HUES64 (cell line): ENCODE measurements at regions not wholly inside any gene's neighbourhood (a gene's known extent, or its start where the extent isn't known, plus 50 kb on each side); places are given as distances from the start of the nearest gene placed in this dataset.

ENCODE experiments used
- H3K27ac ChIP-seq: 2 replicates; pipeline ENCODE4 v1.7.0; 2013; ENCODE audit warnings: low read depth, low read length, inconsistent platforms
- H3K27me3 ChIP-seq: 2 replicates; pipeline ENCODE4 v1.6.1; 2013; ENCODE audit warnings: mild to moderate bottlenecking, low read length; ENCODE audit not compliant: insufficient read depth
- H3K36me3 ChIP-seq: 2 replicates; pipeline ENCODE4 v1.6.1; 2013; ENCODE audit warnings: mild to moderate bottlenecking, low read length; ENCODE audit not compliant: insufficient read depth
- H3K4me1 ChIP-seq: 2 replicates; pipeline ENCODE4 v1.6.1; 2013; ENCODE audit warnings: mild to moderate bottlenecking, low read length, moderate library complexity; ENCODE audit not compliant: insufficient read depth
- H3K4me3 ChIP-seq: 2 replicates; pipeline ENCODE4 v1.5.1; 2013; ENCODE audit warnings: mild to moderate bottlenecking, low read length, moderate library complexity
- H3K9ac ChIP-seq: 2 replicates; pipeline ENCODE4 v1.6.1; 2013; ENCODE audit warnings: mild to moderate bottlenecking, low read depth, low read length
- H3K9me3 ChIP-seq: 2 replicates; pipeline ENCODE4 v1.6.1; 2013; ENCODE audit warnings: low read depth, low read length; ENCODE audit not compliant: insufficient read depth
- WGBS: fragments of 150-250, 120-280 bp; methylation state at CpG from one replicate; pipeline ENCODE4 v1.1.7; 2013; ENCODE audit warnings: missing lambda C conversion rate; 5-methylcytosine and 5-hydroxymethylcytosine counted together

DNA sequence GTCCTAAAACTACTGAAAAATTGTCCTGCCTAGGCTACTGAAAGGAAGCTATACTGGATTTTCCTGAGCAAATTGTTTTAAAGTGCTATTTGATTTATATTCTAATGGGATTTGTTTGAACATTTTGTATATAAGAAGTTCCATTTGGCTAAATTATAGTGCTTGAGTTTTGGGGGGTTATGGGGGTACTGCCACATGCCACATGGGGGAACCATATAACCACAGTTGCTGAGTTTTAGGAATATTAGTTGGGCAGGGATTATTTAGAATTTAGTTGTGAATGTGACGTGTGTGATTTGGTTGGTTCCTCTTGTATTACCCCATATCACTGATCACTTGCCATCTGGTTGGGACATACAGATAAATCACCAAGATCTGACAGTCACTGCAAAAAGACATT is 224.5 kb upstream of the TAPT1 start:
- no peaks in the 10 kb centered on the region for H3K9me3 ChIP-seq
- no CpG with 5 or more reads among the region's 1 CpG for WGBS

GRCh38 chr4:16450031-16450430 is 223.8 kb upstream of the TAPT1 start:
- 21% methylated on average over 3 of the region's 3 CpGs for WGBS

More for the DNA sequence above, 224.5 kb upstream of the TAPT1 start:
- H3K4me1 ChIP-seq, result no peaks in the 10 kb centered on the region
- H3K9ac ChIP-seq, result no peak overlapping the region
- H3K27ac ChIP-seq, result no peak overlapping the region
- no peak overlapping the region for H3K4me3 ChIP-seq
- peaks cover 95% of the 10 kb centered on the region for H3K27me3 ChIP-seq
- no peaks in the 10 kb centered on the region for H3K36me3 ChIP-seq

DNA sequence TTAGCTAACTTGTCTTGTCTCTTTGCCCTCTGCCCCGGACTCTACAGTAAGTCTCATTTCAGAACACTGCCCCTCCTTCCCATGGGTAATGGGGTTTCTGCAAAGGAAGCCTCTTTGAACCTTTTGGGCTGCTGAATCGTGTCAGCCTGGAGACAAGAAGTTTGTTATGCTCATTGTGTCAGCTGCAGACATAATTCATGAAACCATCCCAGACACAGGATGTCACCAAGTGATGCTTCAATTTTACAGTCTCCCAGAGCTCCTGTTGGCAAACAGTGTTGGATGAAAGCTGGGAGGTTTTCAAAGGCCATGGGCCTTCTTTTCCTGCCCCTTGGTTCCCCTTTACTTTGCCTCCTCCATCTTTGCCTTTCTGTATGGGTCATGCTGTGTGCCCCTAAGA is 223.1 kb upstream of the TAPT1 start:
- no peak overlapping the region for H3K4me3 ChIP-seq
- no peak overlapping the region for H3K9ac ChIP-seq
- no peaks in the 10 kb centered on the region for H3K9me3 ChIP-seq
- H3K27ac ChIP-seq, result no peak overlapping the region
- no peaks in the 10 kb centered on the region for H3K36me3 ChIP-seq
- H3K4me1 ChIP-seq, result no peaks in the 10 kb centered on the region
- 76% methylated on average over 2 of the region's 2 CpGs for WGBS
- H3K27me3 ChIP-seq, result peaks cover 95% of the 10 kb centered on the region

More at GRCh38 chr4:16450031-16450430, 223.8 kb upstream of the TAPT1 start:
- H3K9me3 ChIP-seq, result no peaks in the 10 kb centered on the region
- no peak overlapping the region for H3K9ac ChIP-seq
- no peak overlapping the region for H3K27ac ChIP-seq
- no peaks in the 10 kb centered on the region for H3K36me3 ChIP-seq
- H3K27me3 ChIP-seq, result peaks cover 95% of the 10 kb centered on the region
- no peaks in the 10 kb centered on the region for H3K4me1 ChIP-seq
- no peak overlapping the region for H3K4me3 ChIP-seq

GRCh38 chr4:16448241-16448840 is 222.1 kb upstream of the TAPT1 start:
- Histone ChIP-seq H3K9ac (no peak overlapping the region), H3K36me3 (no peaks in the 10 kb centered on the region), H3K27me3 (peaks cover 94% of the 10 kb centered on the region), H3K4me1 (no peaks in the 10 kb centered on the region), H3K27ac (no peak overlapping the region), H3K4me3 (no peak overlapping the region), H3K9me3 (no peaks in the 10 kb centered on the region)
- 93% methylated on average over 9 of the region's 9 CpGs for WGBS

DNA sequence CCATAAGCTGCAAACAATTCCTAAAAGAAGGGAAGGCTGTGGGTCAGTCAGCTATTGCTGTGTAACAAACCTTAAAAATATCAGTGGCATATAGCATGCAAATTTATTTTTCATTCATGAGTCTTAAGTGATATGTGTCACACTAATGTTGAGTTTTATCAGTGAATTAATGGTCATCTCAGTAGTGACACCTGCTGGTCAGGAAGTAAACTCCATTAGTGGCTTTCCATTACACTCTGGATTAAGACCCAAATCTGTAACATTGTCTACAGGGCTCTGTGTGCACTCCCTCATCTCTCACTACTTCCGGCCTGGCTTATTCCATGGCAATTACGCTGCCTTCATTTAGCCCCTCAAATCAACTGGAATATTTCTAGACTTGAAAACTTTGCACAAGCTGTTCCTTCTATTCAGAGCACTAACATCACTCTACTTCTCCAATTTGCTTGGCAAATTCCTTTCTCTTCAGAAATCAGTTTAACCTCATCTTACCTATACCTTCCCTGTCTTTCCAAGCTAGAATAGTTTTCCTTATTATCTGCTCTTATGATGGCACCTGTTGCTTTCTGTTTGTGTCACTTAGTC is 217.3 kb upstream of the TAPT1 start:
- 58% methylated on average over 2 of the region's 2 CpGs for WGBS

DNA sequence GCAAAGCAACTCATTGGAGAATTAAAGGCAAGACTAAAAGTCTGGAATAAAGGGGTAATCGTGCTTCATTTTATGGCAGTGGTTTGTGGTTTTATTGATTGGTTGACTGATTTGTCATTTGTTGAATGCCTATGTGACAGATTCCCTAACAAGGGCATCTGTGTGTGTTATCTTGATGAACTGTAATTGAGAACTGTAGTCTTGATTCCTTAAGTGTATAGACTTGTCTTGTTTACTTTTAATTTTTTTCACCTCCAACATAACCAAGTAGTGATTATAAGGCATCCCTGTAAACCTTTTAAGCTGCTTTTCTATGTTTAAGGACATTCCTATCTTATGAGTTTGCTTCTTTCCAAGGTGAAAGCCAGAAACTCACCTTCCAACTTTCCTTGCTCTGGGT is 216.0 kb upstream of the TAPT1 start:
- Histone ChIP-seq H3K9me3 (no peaks in the 10 kb centered on the region), H3K36me3 (no peaks in the 10 kb centered on the region), H3K4me1 (peaks cover 2% of the 10 kb centered on the region; the same call in 1 of the 2 replicates), H3K9ac (no peak overlapping the region), H3K27ac (no peak overlapping the region), H3K27me3 (peaks cover 35% of the 10 kb centered on the region), H3K4me3 (no peak overlapping the region)
- WGBS, result 93% methylated on average over 1 of the region's 1 CpG

More for the DNA sequence above, 217.3 kb upstream of the TAPT1 start:
- Histone ChIP-seq H3K4me1 (peaks cover 2% of the 10 kb centered on the region; the same call in 1 of the 2 replicates), H3K27ac (no peak overlapping the region), H3K27me3 (peaks cover 48% of the 10 kb centered on the region), H3K4me3 (no peak overlapping the region), H3K9me3 (no peaks in the 10 kb centered on the region), H3K36me3 (no peaks in the 10 kb centered on the region), H3K9ac (no peak overlapping the region)

DNA sequence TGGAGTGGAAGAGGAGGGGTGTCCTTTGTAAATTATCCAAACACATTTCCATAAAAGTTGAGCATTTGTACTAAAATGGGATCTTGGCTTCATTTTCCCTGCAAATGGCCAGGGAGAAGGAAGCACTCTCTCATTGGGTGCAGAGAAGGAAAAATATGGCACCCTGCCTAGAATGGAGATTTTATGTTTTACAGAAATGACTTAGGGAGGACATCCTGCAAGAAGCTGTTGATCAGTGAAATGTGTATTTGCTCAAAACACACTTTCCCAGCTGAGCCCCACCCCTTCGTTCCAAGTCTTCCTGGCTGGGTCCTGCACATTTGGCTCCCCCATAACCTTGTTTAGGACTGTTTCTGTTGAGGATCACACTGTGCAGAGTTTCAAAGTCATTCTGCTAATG is 213.5 kb upstream of the TAPT1 start:
- Histone ChIP-seq H3K4me3 (no peak overlapping the region), H3K9me3 (0 out of 2 replicates have a peak, but pooled peaks cover 2% of the 10 kb centered on the region), H3K4me1 (peaks cover 2% of the 10 kb centered on the region; the same call in 1 of the 2 replicates), H3K36me3 (no peaks in the 10 kb centered on the region), H3K27ac (no peak overlapping the region), H3K27me3 (peaks cover 10% of the 10 kb centered on the region; the same call in 1 of the 2 replicates), H3K9ac (no peak overlapping the region)
- WGBS, result 92% methylated on average over 1 of the region's 1 CpG

GRCh38 chr4:16438986-16439385 is 212.7 kb upstream of the TAPT1 start:
- Histone ChIP-seq H3K9me3 (0 out of 2 replicates have a peak, but pooled peaks cover 2% of the 10 kb centered on the region), H3K36me3 (no peaks in the 10 kb centered on the region), H3K4me1 (peaks cover 2% of the 10 kb centered on the region; the same call in 1 of the 2 replicates), H3K9ac (no peak overlapping the region), H3K27me3 (peaks cover 2% of the 10 kb centered on the region; the same call in 1 of the 2 replicates), H3K4me3 (no peak overlapping the region), H3K27ac (no peak overlapping the region)

- H3K36me3 ChIP-seq, result no peaks in the 10 kb centered on the region
- H3K4me1 ChIP-seq, result peaks cover 2% of the 10 kb centered on the region; the same call in 1 of the 2 replicates
- H3K27me3 ChIP-seq, result no peaks in the 10 kb centered on the region
- 0 out of 2 replicates have a peak, but pooled peaks cover 2% of the 10 kb centered on the region for H3K9me3 ChIP-seq
- no peak overlapping the region for H3K27ac ChIP-seq
- H3K9ac ChIP-seq, result no peak overlapping the region
- H3K4me3 ChIP-seq, result no peak overlapping the region
- WGBS, result 88% methylated on average over 2 of the region's 2 CpGs
Measured at GRCh38 chr4:16437836-16438235, 211.6 kb upstream of the TAPT1 start.

GRCh38 chr4:16431866-16432265 is 205.6 kb upstream of the TAPT1 start:
- no peak overlapping the region for H3K9ac ChIP-seq
- no peak overlapping the region for H3K4me3 ChIP-seq
- H3K4me1 ChIP-seq, result no peaks in the 10 kb centered on the region
- H3K36me3 ChIP-seq, result no peaks in the 10 kb centered on the region
- H3K9me3 ChIP-seq, result no peaks in the 10 kb centered on the region
- H3K27ac ChIP-seq, result no peak overlapping the region
- no peaks in the 10 kb centered on the region for H3K27me3 ChIP-seq

DNA sequence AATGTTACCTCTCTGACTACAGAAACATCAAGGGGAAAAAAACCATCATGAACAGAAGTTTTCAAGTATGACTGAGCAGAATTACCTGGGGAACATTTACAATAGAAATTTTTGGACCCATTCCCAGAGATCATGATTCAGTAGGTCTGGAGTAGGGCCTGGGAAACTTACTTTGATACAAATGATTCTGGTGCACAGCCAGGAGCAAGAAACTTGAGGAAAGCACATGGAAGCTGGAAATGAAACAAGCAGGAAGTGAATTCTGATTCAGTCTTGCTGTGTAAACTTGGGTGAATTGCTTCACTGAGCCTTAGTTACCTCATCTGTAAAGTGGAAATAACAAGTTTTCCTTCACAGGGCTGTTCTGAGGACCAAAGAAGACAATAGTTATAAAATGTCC is 192.5 kb upstream of the TAPT1 start:
- no peak overlapping the region for H3K27ac ChIP-seq
- no peaks in the 10 kb centered on the region for H3K27me3 ChIP-seq
- no peaks in the 10 kb centered on the region for H3K36me3 ChIP-seq
- H3K9me3 ChIP-seq, result 0 out of 2 replicates have a peak, but pooled peaks cover 4% of the 10 kb centered on the region
- H3K4me1 ChIP-seq, result no peaks in the 10 kb centered on the region
- no peak overlapping the region for H3K4me3 ChIP-seq
- H3K9ac ChIP-seq, result no peak overlapping the region
